ENCODE measurements at regions not wholly inside any gene's neighbourhood (a gene's known extent, or its start where the extent isn't known, plus 50 kb on each side); places are given as distances from the start of the nearest gene placed in this dataset.
A peak's percentile ranks its signal among the peaks of the same experiment; 100 is the strongest.

DNA sequence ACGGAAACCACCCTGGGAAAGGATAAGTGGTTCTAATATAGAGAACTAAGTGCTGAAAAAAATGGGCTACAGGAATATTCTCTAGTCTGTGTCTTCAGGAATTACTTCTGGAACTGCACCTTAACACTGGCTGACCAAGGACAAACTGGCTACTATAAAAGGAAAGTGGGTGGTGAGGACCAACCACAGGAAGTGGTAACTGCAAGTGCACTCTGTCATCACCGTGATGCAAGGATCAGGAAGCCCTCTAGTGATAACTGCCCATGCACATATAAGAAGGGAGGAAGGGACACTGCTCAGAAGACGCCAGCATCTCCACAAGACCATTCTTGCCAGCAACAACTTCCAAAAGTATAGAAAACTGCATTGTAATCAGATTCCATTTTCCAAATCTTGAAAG lies 424.4 kb upstream of the RGPD4 start:
- Histone ChIP-seq H3K9ac (no peak overlapping the region), H3K4me3 (no peak overlapping the region), H3K4me1 (peaks cover 5 to 11% (median 7%) of the 10 kb centered on the region in 10 experiments; a peak in 15 of 20 replicates), H3K9me3 (replicated peaks in 1 of 11) (no peaks in the 10 kb centered on the region), H3K36me3 (no peaks in the 10 kb centered on the region), H4K20me1 (no peaks in the 10 kb centered on the region; a peak in 1 of 22 replicates), H3K4me2 (peak overlapping the region; percentile 20 to 59 (median 38); a peak in 21 of 22 replicates), H3K27ac (no peak overlapping the region), H3K27me3 (no peaks in the 10 kb centered on the region)
- no peak for TF ChIP-seq Cebpa-rat (IDR thresholded peaks at IDR 0.05)

DNA sequence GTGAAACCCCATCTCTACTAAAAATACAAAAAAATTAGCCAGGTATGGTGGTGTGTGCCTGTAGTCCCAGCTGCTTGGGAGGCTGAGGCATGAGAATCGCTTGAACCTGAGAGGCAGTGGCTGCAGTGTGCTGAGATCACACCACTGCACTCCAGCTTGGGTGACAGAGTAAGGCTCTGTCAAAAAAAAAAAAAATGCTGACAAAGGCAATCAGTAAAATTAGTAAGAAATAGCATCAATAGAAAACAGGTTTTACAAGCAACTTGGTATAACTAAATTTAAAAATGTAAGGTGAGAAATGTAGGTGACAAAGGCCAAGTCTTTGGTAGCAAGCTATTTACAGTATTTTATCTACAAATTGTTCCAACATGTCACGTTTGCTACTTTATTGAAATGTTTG lies 421.4 kb upstream of the RGPD4 start:
- Histone ChIP-seq H3K27ac (no peak overlapping the region), H3K9me3 (replicated peaks in 1 of 11) (no peaks in the 10 kb centered on the region), H3K9ac (no peak overlapping the region), H3K4me3 (no peak overlapping the region), H4K20me1 (no peaks in the 10 kb centered on the region; a peak in 1 of 22 replicates), H3K27me3 (no peaks in the 10 kb centered on the region), H3K4me2 (no peak overlapping the region), H3K4me1 (peaks cover 5 to 11% (median 7%) of the 10 kb centered on the region in 10 experiments; a peak in 15 of 20 replicates), H3K36me3 (no peaks in the 10 kb centered on the region)
- no peak for TF ChIP-seq Cebpa-rat (IDR thresholded peaks at IDR 0.05)

- H3K4me1 ChIP-seq = peaks cover 5 to 7% (median 6%) of the 10 kb centered on the region in 10 experiments; a peak in 15 of 20 replicates
- no peak overlapping the region for H3K27ac ChIP-seq
- H4K20me1 ChIP-seq = no peaks in the 10 kb centered on the region; a peak in 1 of 22 replicates
- no peak for TF ChIP-seq Cebpa-rat (IDR thresholded peaks at IDR 0.05)
- H3K4me2 ChIP-seq = no peak overlapping the region
- no peak overlapping the region for H3K9ac ChIP-seq
- no peaks in the 10 kb centered on the region for H3K27me3 ChIP-seq
- H3K4me3 ChIP-seq = no peak overlapping the region
- no peaks in the 10 kb centered on the region for H3K36me3 ChIP-seq
- H3K9me3 ChIP-seq (replicated peaks in 1 of 11) = no peaks in the 10 kb centered on the region
Measured at GRCh38 chr2:107407017-107407416, 419.7 kb upstream of the RGPD4 start.

DNA sequence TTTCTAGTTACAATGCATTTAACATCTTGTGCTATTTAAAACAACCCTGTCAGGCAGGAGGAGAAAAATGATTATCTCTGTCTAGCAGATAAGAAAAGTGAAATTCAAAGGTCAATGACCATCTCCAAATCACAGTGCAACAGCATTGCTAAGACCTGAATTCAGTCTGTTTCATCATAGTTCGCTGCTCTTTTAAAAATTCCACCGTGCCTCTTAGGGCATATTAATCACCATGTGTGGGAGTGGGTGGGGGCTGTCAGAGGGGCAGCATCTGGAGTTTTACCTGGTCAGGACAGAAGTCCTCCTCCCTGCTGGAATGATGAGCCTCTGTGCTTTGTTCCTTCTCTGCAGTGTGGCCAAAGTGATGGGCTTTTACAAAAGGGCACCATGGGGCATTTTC lies 418.7 kb upstream of the RGPD4 start:
- H4K20me1 ChIP-seq = no peaks in the 10 kb centered on the region; a peak in 1 of 22 replicates
- no peaks in the 10 kb centered on the region for H3K27me3 ChIP-seq

GRCh38 chr2:107411267-107411666 lies 415.4 kb upstream of the RGPD4 start:
- Histone ChIP-seq H3K9me3 (replicated peaks in 1 of 11) (no peaks in the 10 kb centered on the region), H3K27me3 (no peaks in the 10 kb centered on the region), H3K36me3 (no peaks in the 10 kb centered on the region), H3K4me1 (no peaks in the 10 kb centered on the region), H3K9ac (no peak overlapping the region), H3K4me2 (no peak overlapping the region), H3K27ac (no peak overlapping the region), H3K4me3 (no peak overlapping the region), H4K20me1 (no peaks in the 10 kb centered on the region)
- no peak for TF ChIP-seq Cebpa-rat (IDR thresholded peaks at IDR 0.05)

More for the DNA sequence above, 418.7 kb upstream of the RGPD4 start:
- no peak overlapping the region for H3K9ac ChIP-seq
- H3K4me1 ChIP-seq = no peaks in the 10 kb centered on the region
- no peaks in the 10 kb centered on the region for H3K9me3 ChIP-seq (replicated peaks in 1 of 11)
- no peaks in the 10 kb centered on the region for H3K36me3 ChIP-seq
- H3K4me3 ChIP-seq = no peak overlapping the region
- TF ChIP-seq Cebpa-rat (IDR thresholded peaks at IDR 0.05) = no peak
- H3K4me2 ChIP-seq = no peak overlapping the region
- no peak overlapping the region for H3K27ac ChIP-seq

DNA sequence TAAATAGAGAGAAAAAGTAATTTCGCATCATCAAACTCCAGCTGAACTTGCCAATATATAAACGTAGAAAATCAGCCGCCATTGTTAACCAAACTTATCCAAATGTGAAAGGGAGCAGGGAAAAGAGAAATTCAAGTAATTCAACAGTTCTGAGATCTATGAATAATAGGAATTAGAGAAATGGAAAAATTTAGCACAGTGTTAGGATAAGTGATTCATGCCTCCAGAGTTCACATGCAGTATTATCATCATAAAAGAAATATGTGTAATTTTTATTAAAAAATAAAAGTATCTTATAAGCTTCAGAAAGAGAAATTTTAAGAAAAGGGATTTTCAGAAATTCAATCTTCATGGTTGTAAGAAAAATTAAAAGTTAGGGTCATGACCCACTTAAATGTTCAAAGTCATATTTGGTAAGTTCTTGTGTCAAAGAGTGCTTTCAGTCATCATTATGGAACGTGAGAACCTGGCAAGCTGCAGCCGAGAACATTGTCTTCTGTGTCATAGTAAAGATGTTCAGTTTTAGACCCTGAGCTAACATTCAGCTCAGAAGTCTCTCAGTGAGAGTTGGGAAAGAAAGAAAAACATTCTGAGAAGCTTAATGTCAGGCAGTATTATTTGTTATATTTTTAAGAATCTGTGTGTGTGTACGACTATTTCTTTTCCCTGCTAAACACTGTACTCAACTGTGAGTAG lies 414.3 kb upstream of the RGPD4 start:
- no peaks in the 10 kb centered on the region for H3K9me3 ChIP-seq (replicated peaks in 1 of 11)
- H3K27me3 ChIP-seq = no peaks in the 10 kb centered on the region
- H4K20me1 ChIP-seq = no peaks in the 10 kb centered on the region
- H3K36me3 ChIP-seq = no peaks in the 10 kb centered on the region
- no peak overlapping the region for H3K4me2 ChIP-seq
- no peak overlapping the region for H3K4me3 ChIP-seq
- no peaks in the 10 kb centered on the region for H3K4me1 ChIP-seq
- no peak overlapping the region for H3K27ac ChIP-seq
- H3K9ac ChIP-seq = no peak overlapping the region
- TF ChIP-seq Cebpa-rat (IDR thresholded peaks at IDR 0.05) = no peak

GRCh38 chr2:107412981-107413380 lies 413.7 kb upstream of the RGPD4 start:
- Histone ChIP-seq H3K4me2 (no peak overlapping the region), H3K27ac (no peak overlapping the region), H3K36me3 (no peaks in the 10 kb centered on the region), H4K20me1 (no peaks in the 10 kb centered on the region), H3K4me1 (no peaks in the 10 kb centered on the region), H3K4me3 (no peak overlapping the region), H3K9me3 (replicated peaks in 1 of 11) (no peaks in the 10 kb centered on the region), H3K27me3 (no peaks in the 10 kb centered on the region), H3K9ac (no peak overlapping the region)
- no peak for TF ChIP-seq Cebpa-rat (IDR thresholded peaks at IDR 0.05)

- no peaks in the 10 kb centered on the region for H4K20me1 ChIP-seq
- no peak overlapping the region for H3K4me2 ChIP-seq
- no peaks in the 10 kb centered on the region for H3K27me3 ChIP-seq
- H3K27ac ChIP-seq = no peak overlapping the region
- no peak for TF ChIP-seq Cebpa-rat (IDR thresholded peaks at IDR 0.05)
- no peak overlapping the region for H3K4me3 ChIP-seq
- H3K36me3 ChIP-seq = no peaks in the 10 kb centered on the region
- no peak overlapping the region for H3K9ac ChIP-seq
- no peaks in the 10 kb centered on the region for H3K9me3 ChIP-seq (replicated peaks in 1 of 11)
- no peaks in the 10 kb centered on the region for H3K4me1 ChIP-seq
Measured at GRCh38 chr2:107414376-107414775, 412.3 kb upstream of the RGPD4 start.

DNA sequence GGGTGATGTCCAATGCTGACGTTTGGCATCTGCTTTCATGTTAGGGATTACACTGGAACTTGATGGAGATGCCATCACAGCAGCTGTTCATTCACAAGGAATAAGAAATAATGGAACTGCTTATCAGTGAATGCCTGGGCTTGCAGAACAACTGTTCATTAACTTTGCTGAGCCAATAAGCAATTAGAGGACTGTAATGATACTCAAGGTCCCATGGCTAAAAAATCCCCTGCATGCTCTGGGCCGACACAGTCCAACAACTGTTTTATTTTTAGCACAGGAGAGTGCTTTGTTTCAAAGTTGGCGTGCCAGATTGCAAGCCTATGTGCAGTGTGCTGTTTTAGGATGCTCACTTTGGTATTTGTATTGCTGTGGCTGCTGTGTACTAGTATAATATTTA lies 408.0 kb upstream of the RGPD4 start:
- Histone ChIP-seq H4K20me1 (no peaks in the 10 kb centered on the region), H3K27me3 (no peaks in the 10 kb centered on the region), H3K4me3 (no peak overlapping the region), H3K9ac (no peak overlapping the region), H3K4me2 (no peak overlapping the region), H3K36me3 (no peaks in the 10 kb centered on the region), H3K9me3 (replicated peaks in 1 of 11) (no peaks in the 10 kb centered on the region), H3K27ac (no peak overlapping the region), H3K4me1 (no peaks in the 10 kb centered on the region)
- TF ChIP-seq Cebpa-rat (IDR thresholded peaks at IDR 0.05) = no peak

DNA sequence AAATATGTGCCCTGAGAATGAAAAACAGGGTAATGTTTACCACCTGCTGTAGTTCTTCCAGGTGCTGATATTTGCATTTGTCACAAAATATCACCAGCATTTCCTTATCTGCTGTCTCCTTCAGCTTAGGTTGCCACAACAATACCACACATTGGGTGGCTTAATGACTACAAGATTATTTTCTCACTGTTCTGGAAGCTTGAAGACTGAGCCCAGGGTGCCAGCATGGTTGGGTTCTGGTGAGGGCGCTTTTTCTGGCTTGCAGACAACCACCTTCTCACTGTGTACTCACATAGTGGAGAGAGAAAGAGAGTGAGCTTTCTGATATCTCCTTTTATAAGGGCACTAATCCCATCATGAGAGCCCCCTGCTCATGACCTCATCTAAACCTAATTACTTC lies 407.5 kb upstream of the RGPD4 start:
- H4K20me1 ChIP-seq = no peaks in the 10 kb centered on the region
- H3K9me3 ChIP-seq (replicated peaks in 1 of 11) = no peaks in the 10 kb centered on the region
- H3K9ac ChIP-seq = no peak overlapping the region
- H3K4me3 ChIP-seq = no peak overlapping the region
- TF ChIP-seq Cebpa-rat (IDR thresholded peaks at IDR 0.05) = no peak
- H3K4me2 ChIP-seq = no peak overlapping the region
- H3K36me3 ChIP-seq = no peaks in the 10 kb centered on the region
- H3K27ac ChIP-seq = no peak overlapping the region
- no peaks in the 10 kb centered on the region for H3K4me1 ChIP-seq
- H3K27me3 ChIP-seq = no peaks in the 10 kb centered on the region

All from BLaER1 treated with 17β-estradiol and CSF1 and Interleukin-3, amounts not matched to agents 10 nM and 100 nM (cell line).